ENCODE measurements at regions not wholly inside any gene's neighbourhood (a gene's known extent, or its start where the extent isn't known, plus 50 kb on each side); places are given as distances from the start of the nearest gene placed in this dataset.
"Not testable (repeated sequence)": the region's sequence is repeated elsewhere in the genome, so short reads cannot be mapped to it uniquely, and the experiment has no call there.

DNA sequence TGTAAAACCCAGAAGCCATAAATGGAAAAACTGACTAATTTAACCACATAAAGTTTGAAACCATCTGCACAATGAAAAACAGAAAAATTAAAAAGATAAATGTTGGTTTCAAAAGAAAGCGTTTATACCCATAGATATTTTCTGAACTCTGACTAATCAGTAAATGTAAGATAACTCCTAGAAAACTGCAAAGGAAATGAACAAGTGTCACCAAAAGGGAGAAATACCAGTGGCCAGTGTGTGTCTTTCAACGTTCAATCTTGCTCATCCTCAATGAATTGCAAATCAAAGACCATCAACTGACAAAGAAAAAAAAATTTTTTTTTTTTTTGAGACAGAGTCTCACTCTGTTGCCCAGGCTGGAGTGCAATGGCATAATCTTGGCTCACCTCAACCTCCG is 180.1 kb downstream of the SYK start:
- DNase-seq, result no peak

DNA sequence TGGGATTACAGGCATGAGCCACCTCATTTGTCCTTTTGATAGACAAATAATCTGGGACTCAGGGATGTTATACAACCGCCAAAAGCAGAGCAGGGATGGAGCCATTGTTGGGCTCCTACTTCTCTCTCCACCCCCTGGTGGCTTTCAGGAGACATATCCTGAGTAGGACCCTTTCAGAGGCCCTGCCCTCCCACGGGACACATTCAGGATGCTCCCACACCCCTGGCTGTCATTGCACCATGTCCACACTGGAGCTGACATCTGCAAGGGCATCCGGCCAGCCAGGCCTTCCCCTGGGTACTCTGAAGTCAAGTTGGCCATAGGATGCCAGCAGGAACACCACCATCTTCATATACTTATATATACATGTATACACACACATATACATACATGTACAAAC is 181.8 kb downstream of the SYK start:
- no peak for DNase-seq

DNA sequence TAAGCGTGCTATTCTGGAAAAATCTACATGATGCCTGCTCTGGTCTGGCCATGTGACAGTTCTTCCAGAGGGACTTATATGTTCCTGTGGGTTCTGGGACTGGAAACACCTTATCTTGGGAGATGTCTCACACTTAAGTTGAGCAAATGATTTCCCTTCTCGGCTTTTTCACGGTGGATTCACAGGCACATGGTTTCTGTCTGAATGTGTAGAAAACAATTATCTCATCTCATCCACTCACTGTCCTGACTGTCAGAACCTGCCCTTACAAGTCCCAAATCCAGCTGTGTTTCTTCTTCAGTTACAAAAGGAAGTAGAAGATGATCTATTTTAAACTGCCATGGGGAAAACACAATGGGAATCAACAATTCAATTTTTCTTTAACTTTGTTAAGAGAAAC is 184.0 kb downstream of the SYK start:
- no peak for DNase-seq

DNA sequence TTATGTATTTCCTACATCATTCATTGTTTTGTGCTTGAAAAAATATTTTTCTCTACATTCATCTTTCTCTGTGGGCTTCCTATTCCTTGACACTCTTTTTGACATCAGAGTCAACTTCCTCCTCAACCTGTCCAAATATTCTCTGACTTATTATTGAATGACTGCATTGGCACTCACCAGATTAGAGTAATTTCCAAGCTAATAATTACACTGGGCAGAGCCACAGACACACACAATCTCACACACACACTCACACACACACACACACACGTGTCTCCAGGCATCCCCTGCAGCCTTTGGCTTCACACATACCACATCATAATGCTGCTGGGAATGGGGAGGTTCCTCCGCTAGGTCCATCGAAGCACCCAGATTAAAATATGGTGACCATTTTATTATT is 184.5 kb downstream of the SYK start:
- DNase-seq, result no peak

DNA sequence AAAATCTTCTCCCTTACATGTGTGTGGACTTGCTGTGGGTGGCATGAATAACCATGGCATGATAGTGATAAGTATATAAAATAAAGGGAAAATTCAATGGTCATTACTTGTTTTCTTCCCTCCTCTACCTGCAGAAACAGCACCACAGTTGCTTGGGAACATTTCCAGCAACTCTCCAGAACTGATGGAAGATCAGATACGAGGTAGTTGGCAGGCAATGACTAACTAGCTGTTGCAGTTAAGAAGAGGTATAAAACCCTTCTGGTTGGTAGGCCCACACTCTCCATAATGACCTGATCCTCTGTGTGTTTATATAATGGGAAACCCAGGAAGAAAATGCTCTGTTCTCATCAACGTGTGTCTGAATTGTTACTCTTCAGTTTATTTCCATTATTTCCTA is 185.9 kb downstream of the SYK start:
- DNase-seq, result no peak

DNA sequence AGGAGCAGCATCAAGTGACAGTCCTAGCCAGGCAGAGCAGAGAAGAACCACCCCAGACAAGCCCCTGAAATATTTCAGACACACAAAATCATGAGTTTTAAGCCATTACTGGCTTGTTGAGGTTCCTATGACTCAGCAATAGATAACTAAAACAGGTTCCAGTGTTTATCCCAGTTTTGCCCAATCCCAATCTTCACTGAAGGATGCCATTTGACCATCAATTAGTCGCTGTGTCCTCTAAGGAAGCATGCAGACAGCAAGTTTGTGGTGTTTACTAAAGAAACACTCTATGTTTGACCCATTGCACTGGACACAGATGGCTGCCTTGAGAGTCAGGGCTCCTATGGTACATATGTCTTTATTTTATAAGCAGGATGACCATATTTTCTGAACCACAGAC is 186.7 kb downstream of the SYK start:
- no peak for DNase-seq

DNA sequence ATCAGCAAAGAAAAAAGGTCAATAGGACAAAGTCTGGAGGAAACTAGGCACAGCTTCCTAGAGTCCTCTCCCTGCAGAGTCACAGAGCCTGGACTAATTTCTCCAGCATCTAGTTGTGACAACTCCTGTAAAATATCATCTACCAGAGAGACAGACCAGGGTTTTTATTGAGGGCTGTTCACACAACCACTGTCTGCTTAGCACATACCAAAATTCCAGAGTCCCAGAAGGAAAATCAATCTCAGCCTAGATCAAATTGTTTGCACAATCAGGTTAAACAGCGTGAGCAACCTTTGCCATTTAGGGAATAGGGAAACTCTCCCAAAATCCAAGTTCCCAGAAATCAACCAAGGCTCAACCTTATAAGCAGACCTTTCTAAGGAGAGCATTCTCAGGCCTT is 190.3 kb downstream of the SYK start:
- DNase-seq, result no peak

DNA sequence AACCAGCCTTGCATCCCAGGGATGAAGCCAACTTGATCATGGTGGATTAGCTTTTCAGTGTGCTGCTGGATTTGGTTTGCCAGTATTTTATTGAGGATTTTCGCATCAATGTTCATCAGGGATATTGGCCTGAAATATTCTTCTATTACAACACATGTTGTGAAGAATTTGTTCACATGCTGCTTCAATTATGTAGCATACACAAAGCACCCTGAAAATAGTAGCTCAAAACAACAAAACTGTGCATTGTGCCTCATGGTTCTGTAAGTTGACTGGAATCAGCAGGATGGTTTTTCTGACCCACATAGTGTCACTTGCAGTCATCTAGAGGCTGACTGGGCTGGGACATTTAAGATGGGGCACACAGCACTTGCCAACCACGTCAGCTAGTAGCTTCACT is 193.9 kb downstream of the SYK start:
- no peak for DNase-seq

DNA sequence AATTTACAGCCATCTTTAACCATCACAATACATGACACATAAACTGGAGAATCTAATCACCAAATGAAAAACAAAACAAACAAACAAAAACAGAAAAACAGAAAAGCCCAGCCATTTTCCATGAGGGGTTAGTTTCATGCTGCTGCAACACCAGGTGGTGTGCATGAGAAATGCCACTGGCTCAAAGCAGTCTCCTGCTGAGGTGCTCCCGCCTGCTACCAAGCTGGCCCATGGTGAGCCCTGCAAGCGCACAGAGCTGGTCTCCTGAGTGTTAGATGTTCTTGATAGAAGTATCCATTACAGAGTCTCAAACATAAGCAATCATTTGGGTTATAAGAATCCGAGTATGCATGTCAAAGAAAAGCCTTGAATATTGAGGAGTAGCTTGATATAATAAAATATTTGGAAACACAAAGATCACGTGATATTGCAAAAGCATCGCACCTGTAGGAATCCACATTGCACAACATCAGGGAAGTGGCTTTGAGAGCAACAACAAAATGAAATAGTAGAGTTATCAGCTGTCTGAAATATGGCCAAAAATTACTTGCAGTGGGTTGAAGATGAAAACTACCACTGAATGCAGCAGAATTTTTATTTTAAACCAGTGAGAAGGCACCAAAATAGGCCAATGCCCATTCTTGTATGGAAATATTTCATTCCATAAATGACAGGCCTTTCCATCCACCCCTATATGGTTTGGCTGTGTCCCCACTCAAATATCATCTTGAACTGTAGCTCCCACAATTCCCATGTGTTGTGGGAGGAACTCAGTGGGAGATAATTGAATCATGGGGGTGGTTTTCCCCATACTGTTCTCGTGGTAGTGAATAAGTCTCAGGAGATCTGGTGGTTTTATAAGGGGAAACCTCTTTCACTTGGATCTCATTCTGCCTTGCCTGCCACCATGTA is 194.8 kb downstream of the SYK start:
- no peak for DNase-seq

DNA sequence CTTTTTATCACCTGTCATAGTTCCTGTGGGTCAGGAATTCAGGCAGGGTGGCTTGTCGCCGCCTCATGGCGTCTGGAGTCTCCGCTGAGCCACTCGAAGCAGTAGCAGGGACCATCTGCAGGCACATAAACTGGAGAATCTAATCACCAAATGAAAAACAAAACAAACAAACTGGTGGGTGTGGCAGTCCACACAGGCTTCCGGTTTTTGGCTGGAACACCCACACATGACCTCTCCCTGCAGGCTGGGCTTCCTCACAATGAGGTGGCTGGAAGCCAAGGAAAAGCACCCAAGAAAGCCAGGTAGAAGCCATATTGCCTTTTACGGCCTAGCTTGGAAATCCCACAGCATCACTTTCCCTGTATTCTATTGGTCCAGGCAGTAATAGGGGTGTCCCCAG is 197.0 kb downstream of the SYK start:
- no peak for DNase-seq

DNA sequence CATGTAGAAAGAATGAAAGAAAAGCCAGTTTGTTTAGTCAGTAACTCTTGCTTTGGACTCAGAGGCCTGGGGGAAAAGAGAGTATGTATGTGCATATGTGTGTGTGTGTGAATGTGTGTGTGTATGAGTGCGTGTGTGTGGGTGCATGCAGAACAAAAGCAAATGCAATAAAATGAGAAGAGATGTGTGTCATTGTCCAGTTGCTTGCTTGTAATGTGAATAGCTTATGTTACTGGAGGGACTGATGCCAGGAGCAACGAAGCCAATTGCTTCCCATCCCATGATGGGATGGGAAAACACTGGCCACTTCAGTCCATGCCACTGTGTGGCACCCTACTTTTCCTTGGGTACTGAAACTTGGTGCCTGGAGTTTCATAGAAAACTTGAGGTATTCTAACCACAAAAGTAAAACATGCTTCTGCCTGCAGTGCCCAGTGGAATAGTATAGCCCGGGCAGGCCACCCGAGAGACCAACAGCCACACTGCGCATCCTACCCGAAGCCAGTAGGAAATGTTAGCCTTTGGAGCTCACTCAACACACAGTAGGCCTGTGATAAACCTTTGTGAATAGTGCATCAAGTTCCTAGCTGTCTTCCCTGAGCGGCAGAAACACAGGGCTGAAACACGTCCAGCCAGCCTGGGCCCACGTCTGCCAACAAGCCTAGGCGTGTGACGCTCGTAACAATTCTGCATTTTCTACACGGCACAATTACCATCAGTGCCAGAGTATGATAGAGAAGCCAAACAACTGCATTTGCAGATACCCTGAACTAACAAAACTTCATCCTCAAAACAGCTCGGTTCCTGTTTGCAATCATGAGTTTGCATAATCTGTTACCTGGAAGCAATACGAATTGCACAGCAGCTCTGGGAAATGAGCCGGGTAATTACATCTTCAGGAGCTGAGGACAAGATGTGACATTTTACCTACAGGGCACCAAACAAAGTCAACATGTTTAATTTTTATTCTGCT is 198.1 kb downstream of the SYK start:
- DNase-seq, result peak; percentile 31

DNA sequence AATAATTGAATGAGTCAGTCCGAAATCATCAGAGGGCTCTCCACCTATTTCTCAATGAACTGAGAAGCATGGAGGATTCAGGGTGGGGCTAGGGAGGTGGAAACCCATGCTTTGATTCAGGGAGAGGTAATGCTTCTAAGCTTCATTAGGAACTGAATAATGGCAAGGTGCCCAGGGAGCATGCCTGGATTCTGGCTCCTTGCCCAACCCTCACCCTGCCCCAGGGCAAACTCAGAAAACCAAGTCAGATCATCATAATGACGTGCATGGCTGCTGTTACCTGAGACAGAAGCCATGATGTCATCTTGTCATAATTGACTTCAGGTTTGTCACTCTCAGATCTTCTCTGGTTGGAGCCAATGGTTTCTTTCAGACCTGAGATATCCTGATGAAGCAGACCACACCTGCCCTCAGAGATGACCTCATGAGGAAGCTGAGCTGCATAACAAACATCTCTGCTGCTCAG is 199.6 kb downstream of the SYK start:
- peak; percentile 71 for DNase-seq

DNA sequence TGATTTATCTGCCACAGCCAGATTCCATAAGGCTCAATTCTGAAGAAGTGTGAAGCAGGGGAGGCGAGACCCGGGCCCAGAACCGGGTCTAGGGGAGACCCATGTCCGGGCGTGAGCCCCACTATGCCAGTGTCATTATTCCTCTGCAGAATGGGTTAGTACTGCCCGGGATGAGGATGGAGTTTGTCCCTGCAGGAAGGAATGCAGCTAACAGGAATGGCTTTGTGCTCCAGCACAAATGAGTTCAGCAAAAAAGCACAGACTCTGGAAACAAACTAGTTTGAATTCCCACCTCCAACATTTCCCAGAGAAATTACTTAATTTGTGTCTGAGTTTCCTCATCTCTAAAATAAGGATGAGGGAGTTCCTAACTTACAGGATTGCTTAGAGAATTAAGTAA is 202.9 kb downstream of the SYK start:
- no peak for DNase-seq

DNA sequence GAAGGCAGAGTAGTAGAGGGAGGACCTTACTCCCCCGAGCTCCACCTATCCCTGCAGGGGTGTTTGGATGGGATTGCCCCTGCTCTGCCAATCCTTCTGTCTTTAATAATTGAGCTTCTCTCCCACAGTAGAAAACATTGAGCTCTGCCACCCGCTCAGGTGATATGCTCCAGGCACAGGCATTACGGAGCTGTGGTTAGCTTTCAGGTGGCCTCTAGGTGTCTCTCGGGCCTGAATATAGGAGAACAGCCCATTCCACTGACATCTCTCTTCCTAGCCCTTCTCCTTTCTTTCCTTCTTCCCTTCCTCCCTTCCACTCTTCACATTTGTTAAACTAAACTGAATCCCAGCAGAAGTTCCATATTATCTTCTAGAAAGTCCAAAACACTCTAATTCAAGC is 203.4 kb downstream of the SYK start:
- DNase-seq, result no peak

DNA sequence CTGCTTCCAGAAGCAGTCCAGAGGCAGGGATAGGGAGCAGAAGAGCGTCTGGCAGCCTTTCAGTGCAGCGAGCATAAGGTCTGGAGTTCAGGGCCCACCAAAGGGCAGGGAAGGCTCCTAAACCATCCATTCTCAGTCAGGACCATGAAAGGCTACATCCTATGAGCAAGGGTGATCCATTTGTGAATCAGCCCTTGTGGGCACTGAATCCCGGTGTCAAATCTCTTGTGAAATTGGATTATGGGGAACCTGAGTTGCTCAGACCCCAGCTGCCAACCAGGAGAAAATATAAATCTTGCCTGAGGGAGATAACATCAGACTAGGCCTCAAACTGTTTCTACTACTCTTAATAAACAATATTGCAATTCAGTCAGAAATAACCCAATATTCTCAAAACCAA is 204.4 kb downstream of the SYK start:
- DNase-seq, result no peak

DNA sequence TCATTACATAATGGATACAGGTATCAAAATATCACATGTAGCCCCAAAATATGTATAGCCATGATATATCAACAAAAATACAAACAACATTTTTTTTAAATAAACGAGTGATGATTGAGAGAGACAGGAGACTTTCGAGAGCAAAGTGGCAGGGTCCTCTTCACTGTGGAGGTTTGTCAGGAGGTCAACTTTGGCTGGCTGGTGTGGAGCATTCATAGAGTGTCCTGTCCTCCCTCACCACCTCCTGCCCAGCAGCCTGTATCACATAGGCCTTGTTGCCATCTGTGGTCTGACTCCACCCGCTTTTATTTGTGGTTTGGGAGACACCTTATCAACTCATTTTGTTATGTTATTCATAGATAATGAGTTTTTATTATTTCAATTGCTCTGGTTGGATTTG is 206.9 kb downstream of the SYK start:
- DNase-seq, result no peak

DNA sequence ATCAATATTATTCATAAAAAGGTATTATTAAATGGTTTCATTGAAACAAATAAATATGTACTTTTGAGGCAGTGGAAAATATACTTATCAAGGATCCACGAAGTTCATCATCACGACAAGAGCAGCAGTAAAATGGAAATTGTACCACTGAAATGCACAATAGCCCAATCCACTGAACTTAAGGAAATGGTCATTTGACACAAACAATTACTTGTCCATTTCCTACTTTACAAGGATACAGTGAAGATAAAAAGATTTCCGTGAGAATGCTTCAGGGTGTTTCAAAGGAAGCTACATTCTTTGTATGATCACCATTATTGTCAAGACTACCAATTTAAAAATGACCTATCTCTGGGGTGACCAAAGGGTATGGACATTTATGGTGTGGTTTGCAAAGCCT is 210.3 kb downstream of the SYK start:
- DNase-seq, result no peak

DNA sequence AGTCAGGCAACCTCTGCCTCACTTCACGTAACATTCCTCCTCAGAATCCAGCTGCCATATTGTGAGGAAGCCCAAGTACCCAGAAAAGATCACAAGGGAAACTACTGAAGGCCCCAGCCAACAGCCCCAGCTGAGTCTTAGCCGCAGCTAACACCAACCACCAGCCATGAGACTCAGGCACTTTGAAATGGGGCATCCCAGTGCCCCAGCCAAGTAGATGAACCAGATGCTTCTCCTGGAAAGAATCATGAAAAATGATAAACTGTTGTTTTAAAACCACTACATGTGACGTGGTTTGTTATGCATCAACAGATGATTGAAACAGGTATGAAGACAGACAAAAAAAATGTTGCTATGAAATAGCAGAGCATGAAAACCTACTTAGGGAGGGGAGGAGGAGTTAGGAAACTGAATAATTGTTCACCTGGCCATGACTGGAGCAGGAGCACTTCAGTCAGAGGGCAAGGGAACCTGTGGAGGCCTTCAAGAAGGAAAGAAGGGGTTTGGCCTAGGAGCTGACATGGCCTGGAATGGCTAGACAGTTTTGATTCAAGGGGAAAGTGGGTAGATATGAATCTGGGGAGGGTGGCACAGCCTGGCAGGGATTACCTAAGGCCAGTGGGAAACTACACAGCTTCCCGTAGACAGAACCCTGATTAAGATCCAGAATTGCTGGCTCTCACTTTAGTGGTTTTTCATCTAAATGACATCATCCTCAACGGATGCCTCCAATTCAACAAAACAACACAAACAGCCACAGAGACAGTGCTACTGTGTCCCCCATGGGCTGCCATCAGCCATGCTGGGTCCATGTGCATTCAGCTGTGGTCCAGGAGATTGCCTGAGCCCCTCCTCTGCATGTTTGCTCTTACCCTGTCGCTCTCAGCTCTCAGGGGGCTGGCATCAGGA is 211.6 kb downstream of the SYK start:
- no peak for DNase-seq

DNA sequence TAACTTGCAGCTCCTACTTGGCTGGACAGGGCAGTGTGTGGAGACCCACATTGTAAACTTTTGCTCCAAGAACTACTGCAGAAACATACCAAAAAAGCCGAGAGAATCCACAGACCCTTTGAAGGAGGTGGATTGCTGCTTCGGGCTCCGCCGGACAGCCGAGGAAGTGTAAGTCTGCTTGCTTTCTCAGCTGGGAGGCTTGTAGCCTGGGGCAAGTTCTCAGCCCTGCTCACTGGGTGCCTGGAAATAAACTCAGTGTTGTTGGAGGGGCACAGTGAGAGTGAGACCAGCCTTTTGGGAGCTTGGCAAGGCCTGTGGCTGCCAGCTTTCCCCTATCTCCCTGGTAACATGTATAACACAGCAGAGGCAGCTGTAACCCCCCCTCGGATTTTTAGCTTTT is 215.6 kb downstream of the SYK start:
- DNase-seq, result no peak

DNA sequence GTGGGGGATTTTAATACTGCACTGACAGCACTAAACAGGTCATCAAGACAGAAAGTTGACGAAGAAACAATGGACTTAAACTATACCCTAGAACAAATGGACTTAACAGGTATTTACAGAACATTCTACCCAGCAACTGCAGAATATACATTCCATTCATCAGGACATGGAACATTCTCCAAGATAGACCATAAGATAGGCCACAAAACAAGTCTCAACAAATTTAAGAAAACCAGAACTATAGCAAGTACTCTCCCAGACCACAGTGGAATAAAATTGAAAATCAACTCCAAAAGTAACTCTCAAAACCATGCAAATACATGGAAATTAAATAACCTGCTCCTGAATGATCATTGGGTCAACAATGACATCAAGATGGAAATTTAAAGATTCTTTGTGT is 218.3 kb downstream of the SYK start:
- not testable (repeated sequence) for DNase-seq

DNA sequence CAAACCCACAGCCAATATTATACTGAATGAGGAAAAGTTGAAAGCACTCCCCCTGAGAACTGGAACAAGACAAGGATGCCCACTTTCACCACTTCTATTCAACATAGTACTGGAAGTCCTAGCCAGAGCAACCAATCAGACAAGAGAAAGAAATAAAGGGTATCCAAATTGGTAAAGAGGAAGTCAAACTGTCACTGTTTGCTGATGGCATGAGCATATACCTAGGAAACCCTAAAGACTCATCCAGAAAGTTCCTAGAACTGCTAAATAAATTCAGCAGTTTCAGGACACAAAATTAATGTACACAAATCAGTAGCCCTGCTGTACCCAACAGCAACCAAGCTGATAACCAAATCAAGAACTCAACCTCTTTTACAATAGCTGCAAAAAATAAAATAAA is 220.0 kb downstream of the SYK start:
- DNase-seq, result not testable (repeated sequence)

DNA sequence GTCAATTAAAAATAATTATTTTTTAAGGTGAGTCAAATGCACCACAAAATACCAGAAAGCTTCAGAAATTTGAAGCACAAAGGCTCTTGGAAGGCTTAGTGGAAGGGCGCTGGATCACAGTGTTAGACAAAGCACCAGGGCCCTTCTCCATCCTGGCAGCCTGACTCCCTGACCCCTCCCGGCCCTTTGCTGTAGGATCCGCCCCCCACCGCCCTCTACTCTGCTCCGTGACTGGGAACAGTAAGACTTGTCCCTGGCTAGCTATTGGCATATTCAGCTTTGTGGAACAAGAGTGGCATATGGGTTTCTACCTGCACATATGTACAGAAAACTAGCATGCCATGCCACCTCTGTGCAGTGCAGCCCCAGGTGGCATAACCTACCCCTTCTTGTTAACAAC is 222.1 kb downstream of the SYK start:
- DNase-seq, result no peak

DNA sequence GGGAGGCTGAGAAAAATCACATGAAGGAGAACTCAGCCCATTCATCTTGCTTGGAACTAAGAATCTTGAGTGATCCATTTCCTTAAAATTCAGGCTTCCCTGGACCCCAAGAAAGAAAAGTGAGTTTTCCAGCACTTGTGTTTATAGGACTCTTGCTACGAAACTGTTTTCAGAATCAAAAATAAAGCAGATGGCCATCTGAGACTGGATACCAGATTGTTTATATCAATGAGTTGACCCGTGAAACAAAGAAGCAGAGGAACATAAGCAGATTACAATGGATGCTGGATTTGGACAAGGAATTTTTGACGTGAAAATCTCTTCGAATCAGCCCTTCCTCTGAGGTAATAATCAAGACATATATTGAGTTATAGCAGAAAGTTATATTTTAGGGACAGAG is 223.2 kb downstream of the SYK start:
- DNase-seq, result no peak

Data from NCI-H2081 treated with DMSO at 0.1 percent for 48 hours (cell line).